H9 (cell line): ENCODE measurements at regions not wholly inside any gene's neighbourhood (a gene's known extent, or its start where the extent isn't known, plus 50 kb on each side); places are given as distances from the start of the nearest gene placed in this dataset.

Experiments used
- DNase-seq: peaks from one replicate; pipeline ENCODE4 v3.0.0-alpha.2; 2017
- H2AFZ ChIP-seq: one replicate; pipeline ENCODE4 v1.6.1; 2013; ENCODE audit warnings: mild to moderate bottlenecking, low read length, control low read depth, moderate library complexity
- H2AK5ac ChIP-seq: 2 replicates; pipeline ENCODE4 v1.6.1; 2013; ENCODE audit warnings: low read length, control low read depth, mixed read lengths; ENCODE audit not compliant: insufficient read length
- H2BK120ac ChIP-seq: one replicate; pipeline ENCODE4 v1.6.1; 2013; ENCODE audit warnings: low read depth, mild to moderate bottlenecking, low read length, control low read depth, inconsistent platforms; ENCODE audit not compliant: poor library complexity, severe bottlenecking
- H2BK12ac ChIP-seq: 2 replicates; pipeline ENCODE4 v1.6.1; 2013; ENCODE audit warnings: low read length, control low read depth, mixed read lengths, low read depth; ENCODE audit not compliant: insufficient read length
- H2BK15ac ChIP-seq: 2 replicates; pipeline ENCODE4 v1.6.1; 2013; ENCODE audit warnings: low read depth, low read length, control low read depth
- H2BK20ac ChIP-seq: one replicate; pipeline ENCODE4 v1.6.1; 2013; ENCODE audit warnings: low read depth, mild to moderate bottlenecking, low read length, control low read depth, inconsistent platforms; ENCODE audit not compliant: poor library complexity, severe bottlenecking
- H2BK5ac ChIP-seq: 2 replicates; pipeline ENCODE4 v1.6.1; 2013; ENCODE audit warnings: low read length, control low read depth, mixed read lengths; ENCODE audit not compliant: insufficient read length
- H3K14ac ChIP-seq: 2 replicates; pipeline ENCODE4 v1.6.1; 2013; ENCODE audit warnings: low read length, control low read depth; ENCODE audit not compliant: insufficient read depth
- H3K18ac ChIP-seq: 2 replicates; pipeline ENCODE4 v1.6.1; 2013; ENCODE audit warnings: low read depth, mild to moderate bottlenecking, mixed read lengths, low read length, control low read depth; ENCODE audit not compliant: insufficient read length
- H3K23ac ChIP-seq: 2 replicates; pipeline ENCODE4 v1.6.1; 2013; ENCODE audit warnings: low read length, control low read depth, mixed read lengths, low read depth; ENCODE audit not compliant: insufficient read length
- H3K23me2 ChIP-seq: 2 replicates; pipeline ENCODE4 v1.6.1; 2013; ENCODE audit warnings: low read depth, mild to moderate bottlenecking, mixed read lengths, low read length, control low read depth; ENCODE audit not compliant: insufficient read length, poor library complexity, severe bottlenecking
- H3K27ac ChIP-seq: 2 replicates; pipeline ENCODE4 v1.5.1; 2013; ENCODE audit warnings: low read length, control low read depth, mixed read lengths, low read depth; ENCODE audit not compliant: insufficient read length
- H3K27me3 ChIP-seq: 2 replicates; pipeline ENCODE4 v1.6.1; 2013; ENCODE audit warnings: low read length, control low read depth, inconsistent platforms; ENCODE audit not compliant: insufficient read depth
- H3K4ac ChIP-seq: 2 replicates; pipeline ENCODE4 v1.6.1; 2013; ENCODE audit warnings: low read depth, mild to moderate bottlenecking, control low read depth, inconsistent platforms, low read length, moderate library complexity
- H3K4me1 ChIP-seq: 2 replicates; pipeline ENCODE4 v1.6.1; 2013; ENCODE audit warnings: low read length, control low read depth, inconsistent platforms; ENCODE audit not compliant: insufficient read depth
- H3K4me2 ChIP-seq: 2 replicates; pipeline ENCODE4 v1.6.1; 2013; ENCODE audit warnings: low read length, control low read depth, mixed read lengths; ENCODE audit not compliant: insufficient read length, insufficient read depth
- H3K56ac ChIP-seq: 2 replicates; pipeline ENCODE4 v1.6.1; 2013; ENCODE audit warnings: low read depth, mild to moderate bottlenecking, mixed read lengths, low read length, control low read depth; ENCODE audit not compliant: insufficient read length
- H3K79me1 ChIP-seq: 2 replicates; pipeline ENCODE4 v1.6.1; 2013; ENCODE audit warnings: low read depth, mild to moderate bottlenecking, moderate library complexity, low read length, control low read depth, inconsistent platforms; ENCODE audit not compliant: insufficient read depth, poor library complexity, severe bottlenecking
- H3K79me2 ChIP-seq: 2 replicates; pipeline ENCODE4 v1.6.1; 2013; ENCODE audit warnings: low read length, control low read depth, inconsistent platforms; ENCODE audit not compliant: insufficient read depth
- H3K9ac ChIP-seq: 2 replicates; pipeline ENCODE4 v1.6.1; 2013; ENCODE audit warnings: low read length, control low read depth, mixed read lengths; ENCODE audit not compliant: insufficient read length; ENCODE audit errors: extremely low read depth
- H3K9me3 ChIP-seq: one replicate; pipeline ENCODE4 v1.6.1; 2013; ENCODE audit warnings: low read depth, low read length, inconsistent platforms; ENCODE audit not compliant: control insufficient read depth
- H3T11ph ChIP-seq: one replicate; pipeline ENCODE4 v1.6.1; 2013; ENCODE audit warnings: mild to moderate bottlenecking, low read length, control low read depth, inconsistent platforms
- H4K20me1 ChIP-seq: one replicate; pipeline ENCODE4 v1.6.1; 2013; ENCODE audit not compliant: control insufficient read depth, insufficient read length, insufficient read depth
- H4K5ac ChIP-seq: 2 replicates; pipeline ENCODE4 v1.6.1; 2013; ENCODE audit warnings: low read depth, mild to moderate bottlenecking, mixed read lengths, low read length, control low read depth; ENCODE audit not compliant: insufficient read length
- H4K8ac ChIP-seq: replicated peaks from 2 replicates; pipeline ENCODE4 v1.6.1; 2013; ENCODE audit warnings: low read length, control low read depth, mixed read lengths, low read depth; ENCODE audit not compliant: insufficient read length
- H4K91ac ChIP-seq: 2 replicates; pipeline ENCODE4 v1.6.1; 2013; ENCODE audit warnings: low read depth, mild to moderate bottlenecking, moderate library complexity, mixed read lengths, low read length, control low read depth; ENCODE audit not compliant: insufficient read length
- H3K27ac Mint-ChIP-seq, 3 experiments: 2 replicates in 2 of 3; 3 replicates in 1 of 3; pipeline ENCODE4 v1.8.0; 2020 to 2021; ENCODE audit warnings: mixed read lengths in 3 of 3, mild to moderate bottlenecking in 1 of 3, moderate library complexity in 1 of 3
- H3K27me3 Mint-ChIP-seq: 2 replicates; pipeline ENCODE4 v1.8.0; 2021; ENCODE audit warnings: low read depth, mild to moderate bottlenecking, moderate library complexity, mixed read lengths
- H3K36me3 Mint-ChIP-seq, 3 experiments: 2 replicates in 2 of 3; 3 replicates in 1 of 3; pipeline ENCODE4 v1.8.0; 2020 to 2021; ENCODE audit warnings: low read depth in 3 of 3, mixed read lengths in 3 of 3; ENCODE audit not compliant: insufficient read depth in 1 of 3
- H3K4me1 Mint-ChIP-seq, 2 experiments: 2 replicates each; pipeline ENCODE4 v1.8.0; 2020; ENCODE audit warnings: mixed read lengths in 2 of 2
- H3K4me3 Mint-ChIP-seq, 2 experiments: 2 replicates in 1 of 2; 3 replicates in 1 of 2; pipeline ENCODE4 v1.8.0; 2020 to 2021; ENCODE audit warnings: mild to moderate bottlenecking in 2 of 2, mixed read lengths in 2 of 2, moderate library complexity in 1 of 2
- H3K9me3 Mint-ChIP-seq, 2 experiments: 2 replicates in 1 of 2; 3 replicates in 1 of 2; pipeline ENCODE4 v1.8.0; 2020; ENCODE audit warnings: mild to moderate bottlenecking in 2 of 2, mixed read lengths in 2 of 2, moderate library complexity in 1 of 2
- CTCF ChIP-seq: fragments of 200-600 bp; sonication (generic); conservative IDR thresholded peaks from 3 replicates; pipeline ENCODE4 v1.8.0; 2021; ENCODE audit warnings: antibody characterized with exemption, mild to moderate bottlenecking
- WGBS: extraction: QIAGEN DNeasy Blood & Tissue Kit; methylation state at CpG from one replicate; pipeline ENCODE4 v1.1.7; 2013; ENCODE audit warnings: missing lambda C conversion rate, low lambda C conversion rate, mixed read lengths; ENCODE audit not compliant: insufficient read length; ENCODE audit errors: extremely low coverage; 5-methylcytosine and 5-hydroxymethylcytosine counted together

GRCh38 chr14:51430079-51430478 is 190.0 kb downstream of the TMX1 start:
- no peak overlapping the region for H3K4ac ChIP-seq
- H2AK5ac ChIP-seq, result no peak overlapping the region
- Mint-ChIP-seq H3K9me3 (no peaks in the 10 kb centered on the region), H3K4me3 (no peak overlapping the region), H3K36me3 (no peaks in the 10 kb centered on the region), H3K27ac (peak overlapping the region in 1 of 3 experiments; percentile 53; a peak in 1 of 7 replicates), H3K27me3 (no peaks in the 10 kb centered on the region), H3K4me1 (peaks cover 27 to 28% of the 10 kb centered on the region in 2 experiments)
- no peak overlapping the region for H4K5ac ChIP-seq
- no peak overlapping the region for H3K56ac ChIP-seq
- no peak overlapping the region for H3K4me2 ChIP-seq
- no peak overlapping the region for H2BK20ac ChIP-seq
- H3K27me3 ChIP-seq, result no peaks in the 10 kb centered on the region
- WGBS, result no CpG with 5 or more reads among the region's 4 CpGs
- H3K9ac ChIP-seq, result no peak overlapping the region
- H3K79me2 ChIP-seq, result no peaks in the 10 kb centered on the region
- H3K23ac ChIP-seq, result no peak overlapping the region
- H4K20me1 ChIP-seq, result no peaks in the 10 kb centered on the region
- no peak overlapping the region for H4K91ac ChIP-seq
- H2AFZ ChIP-seq, result no peak overlapping the region
- no peak overlapping the region for H2BK5ac ChIP-seq
- no peak overlapping the region for H3K14ac ChIP-seq
- no peak overlapping the region for H2BK120ac ChIP-seq
- no peak overlapping the region for H2BK15ac ChIP-seq
- no peaks in the 10 kb centered on the region; the same call in 1 of the 2 replicates for H3K4me1 ChIP-seq
- no peak overlapping the region for H2BK12ac ChIP-seq
- no peak overlapping the region for H3K27ac ChIP-seq
- no peaks in the 10 kb centered on the region for H3K79me1 ChIP-seq
- H3K9me3 ChIP-seq, result no peaks in the 10 kb centered on the region
- TF ChIP-seq CTCF, result no peak
- no peaks in the 10 kb centered on the region for H3K23me2 ChIP-seq
- no peak overlapping the region for H4K8ac ChIP-seq
- H3K18ac ChIP-seq, result no peak overlapping the region
- DNase-seq, result no peak
- no peak overlapping the region for H3T11ph ChIP-seq
